Common myeloid progenitor, CD34-positive (primary cell): ENCODE measurements at regions not wholly inside any gene's neighbourhood (a gene's known extent, or its start where the extent isn't known, plus 50 kb on each side); places are given as distances from the start of the nearest gene placed in this dataset.
"Not testable (repeated sequence)": the region's sequence is repeated elsewhere in the genome, so short reads cannot be mapped to it uniquely, and the experiment has no call there.

ENCODE experiments used
- CTCF ChIA-PET: fragments of 350-600 bp; sonication (Branson Sonifier 250); formaldehyde crosslinking; loops from one replicate; lab custom pipeline; 2021; ENCODE audit warnings: antibody characterized with exemption; lab: Charles Lee
- POLR2A ChIA-PET: fragments of 350-600 bp; sonication (Branson Sonifier 250); formaldehyde crosslinking; loops from one replicate; lab custom pipeline; 2021; ENCODE audit warnings: antibody characterized with exemption; lab: Charles Lee
- DNase-seq, 3 donors: peaks; one replicate each; pipeline versions ENCODE4 v3.0.0 to v3.0.0-alpha.2; 2013
- H3K27ac ChIP-seq, 2 experiments: 1 replicate in 1 of 2; 2 replicates in 1 of 2; pipeline ENCODE4 v1.7.0; 2013; ENCODE audit warnings: inconsistent platforms in 2 of 2, low read length in 2 of 2, mild to moderate bottlenecking in 2 of 2, low read depth in 1 of 2, moderate library complexity in 1 of 2; ENCODE audit not compliant: severe bottlenecking in 2 of 2, insufficient read depth in 1 of 2, poor library complexity in 1 of 2
- H3K27me3 ChIP-seq, 5 experiments: replicated peaks in 2 of 5; 1 replicate in 3 of 5; 2 replicates in 2 of 5; pipeline versions ENCODE4 v1.6.1 to v1.7.0; 2013; ENCODE audit warnings: low read length in 4 of 5, mild to moderate bottlenecking in 2 of 5, moderate library complexity in 2 of 5, inconsistent platforms in 1 of 5; ENCODE audit not compliant: insufficient read depth in 5 of 5, control insufficient read depth in 4 of 5
- H3K36me3 ChIP-seq, 4 experiments: 1 replicate in 2 of 4; 2 replicates in 2 of 4; pipeline versions ENCODE4 v1.6.1 to v1.7.0; 2013; ENCODE audit warnings: low read length in 3 of 4, control low read depth in 1 of 4, mild to moderate bottlenecking in 1 of 4; ENCODE audit not compliant: control insufficient read depth in 4 of 4, insufficient read depth in 4 of 4
- H3K4me1 ChIP-seq, 4 experiments: 1 replicate in 3 of 4; 2 replicates in 1 of 4; pipeline versions ENCODE4 v1.6.1 to v1.7.1; 2013; ENCODE audit warnings: low read length in 3 of 4, mild to moderate bottlenecking in 3 of 4, control low read depth in 1 of 4, inconsistent platforms in 1 of 4, moderate library complexity in 1 of 4; ENCODE audit not compliant: control insufficient read depth in 4 of 4, insufficient read depth in 4 of 4; ENCODE audit errors: control extremely low read depth in 1 of 4
- H3K4me3 ChIP-seq, 7 experiments: 1 replicate in 4 of 7; 2 replicates in 3 of 7; pipeline versions ENCODE4 v1.5.1 to v1.7.0; 2013; ENCODE audit warnings: mild to moderate bottlenecking in 7 of 7, low read length in 6 of 7, moderate library complexity in 6 of 7, inconsistent platforms in 2 of 7, low read depth in 2 of 7, control low read depth in 1 of 7; ENCODE audit not compliant: insufficient read depth in 4 of 7, control insufficient read depth in 1 of 7; ENCODE audit errors: extremely low read depth in 1 of 7
- H3K9me3 ChIP-seq, 5 experiments: 1 replicate in 4 of 5; 2 replicates in 1 of 5; pipeline versions ENCODE4 v1.6.1 to v1.7.1; 2013; ENCODE audit warnings: low read length in 4 of 5, mild to moderate bottlenecking in 2 of 5, inconsistent platforms in 1 of 5, low read depth in 1 of 5, moderate library complexity in 1 of 5; ENCODE audit not compliant: control insufficient read depth in 4 of 5, insufficient read depth in 2 of 5; ENCODE audit errors: control extremely low read depth in 1 of 5
- WGBS: methylation state at CpG from one replicate; pipeline ENCODE4 v1.1.5; 2013; ENCODE audit not compliant: insufficient coverage; 5-methylcytosine and 5-hydroxymethylcytosine counted together

DNA sequence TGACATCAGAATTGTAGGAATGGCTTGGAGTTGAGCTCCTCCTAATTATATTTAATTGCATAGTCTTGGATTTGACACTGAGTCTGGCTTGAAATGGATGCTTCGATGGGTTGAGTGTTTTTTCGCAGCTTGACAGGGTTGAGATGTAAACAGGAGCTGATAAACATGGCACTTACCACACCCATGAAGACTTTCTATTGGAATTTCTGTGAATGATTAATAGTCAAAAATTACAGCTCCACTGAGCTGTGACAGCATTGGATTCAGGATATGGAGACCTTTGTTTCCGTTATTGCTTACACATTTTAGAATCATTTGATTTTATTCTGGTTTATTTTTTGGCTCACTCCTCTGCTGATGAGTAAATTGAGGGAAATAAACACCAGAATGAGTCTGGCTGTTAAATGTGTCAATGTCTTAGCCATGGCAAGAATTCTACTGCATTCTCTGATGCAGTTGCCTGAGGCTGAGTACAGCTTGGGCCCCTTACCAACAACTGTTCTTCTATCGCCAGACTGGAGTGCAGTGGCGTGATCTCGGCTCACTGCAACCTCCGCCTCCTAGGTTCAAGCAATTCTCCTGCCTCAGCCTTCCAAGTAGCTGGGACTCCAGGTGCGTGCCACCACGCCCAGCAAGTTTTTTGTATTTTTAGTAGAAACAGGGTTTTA, 128.1 kb upstream of the DOK5 start:
- Histone ChIP-seq H3K9me3 (peaks cover 0 to 2% (median 0%) of the 10 kb centered on the region in 5 experiments), H3K27me3 (no peaks in the 10 kb centered on the region), H3K36me3 (no peaks in the 10 kb centered on the region), H3K27ac (no peak overlapping the region), H3K4me1 (no peaks in the 10 kb centered on the region), H3K4me3 (no peak overlapping the region)
- DNase-seq: no peak
- 96% methylated on average over 8 of the region's 9 CpGs for whole genome bisulfite sequencing
- ChIA-PET POLR2A (no interaction called here), CTCF (no interaction called here)

DNA sequence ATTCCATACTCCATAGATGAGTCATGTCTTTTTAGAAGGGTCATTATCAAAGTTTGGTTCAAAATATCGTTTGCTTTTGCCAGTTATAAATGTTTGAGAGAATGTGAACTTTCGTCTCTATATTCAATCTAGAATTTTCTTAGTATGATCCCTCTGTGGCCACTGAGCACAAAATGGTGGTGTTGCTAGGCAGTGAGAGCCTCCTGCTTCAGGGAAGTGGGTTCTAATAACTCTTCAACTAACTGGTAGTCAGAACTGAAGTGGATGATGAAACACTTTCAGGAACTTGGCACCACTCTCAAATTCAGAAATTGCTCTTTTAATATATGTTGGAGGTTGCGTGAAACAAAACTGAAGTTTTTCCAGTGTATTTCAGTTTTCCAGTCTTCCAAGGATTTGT, 125.0 kb upstream of the DOK5 start:
- ChIA-PET CTCF (no interaction called here), POLR2A (no interaction called here)
- Histone ChIP-seq H3K4me1 (no peaks in the 10 kb centered on the region), H3K27me3 (no peaks in the 10 kb centered on the region), H3K9me3 (peaks cover 0 to 2% (median 0%) of the 10 kb centered on the region in 5 experiments), H3K27ac (no peak overlapping the region), H3K36me3 (no peaks in the 10 kb centered on the region), H3K4me3 (no peak overlapping the region)
- 100% methylated on average over 1 of the region's 3 CpGs for WGBS
- DNase-seq: no peak

DNA sequence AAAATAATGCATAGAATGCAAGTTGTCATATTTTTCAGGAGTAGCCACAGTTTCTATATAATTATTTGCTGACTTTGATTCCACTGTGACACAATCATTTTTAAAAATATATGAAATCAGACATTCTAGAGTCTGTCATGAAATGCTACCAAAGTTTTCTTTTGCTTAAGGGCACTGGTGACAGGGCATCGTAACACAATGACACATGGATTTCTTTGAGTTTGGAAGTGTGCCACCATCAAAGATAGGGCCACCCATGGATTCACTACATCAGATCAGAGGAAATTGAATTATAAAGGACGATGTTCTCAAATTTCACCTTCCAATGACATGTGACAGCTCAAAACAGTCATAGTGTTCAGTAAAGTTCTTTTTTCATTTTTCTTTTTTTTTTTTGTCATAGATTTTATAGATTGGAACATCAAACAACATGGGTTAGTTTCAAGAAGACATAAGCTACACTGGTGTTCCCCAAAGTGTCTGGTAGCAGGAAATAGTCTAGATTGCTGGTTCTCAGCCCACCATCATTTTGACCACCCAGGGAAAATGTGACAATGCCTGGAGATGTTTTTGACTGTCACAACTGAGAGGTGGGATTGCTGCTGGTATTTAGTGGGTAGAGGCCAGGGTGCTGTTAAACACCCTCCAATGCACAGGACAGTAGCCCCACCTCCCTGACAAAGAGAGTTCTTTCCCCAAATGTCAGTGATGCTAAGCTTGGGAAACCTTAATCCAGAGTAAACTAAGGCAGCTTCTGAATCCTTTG, 123.8 kb upstream of the DOK5 start:
- POLR2A ChIA-PET: interaction anchor here (0.6 kb wide), 1 partner anchor 1830 kb away, joined by 3 read pairs; no protein-coding TSS in a partner anchor

DNA sequence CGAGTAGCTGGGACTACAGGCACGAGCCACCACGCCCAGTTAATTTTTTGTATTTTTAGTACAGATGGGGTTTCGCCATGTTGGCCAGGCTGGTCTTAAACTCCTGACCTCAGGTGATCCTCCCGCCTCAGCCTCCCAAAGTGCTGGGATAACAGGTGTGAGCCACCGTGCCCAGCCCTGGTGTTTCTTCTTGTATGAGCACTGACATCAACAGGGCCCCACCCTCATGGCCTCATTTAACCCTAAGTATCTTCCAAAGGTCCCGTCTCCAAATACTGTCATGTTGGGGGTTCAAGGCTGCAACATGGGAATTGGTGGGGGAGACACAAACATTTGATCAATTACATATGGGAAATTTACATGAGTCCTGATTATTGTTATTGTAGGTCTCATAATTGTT, 122.9 kb upstream of the DOK5 start:
- CTCF ChIA-PET, DNase-seq, H3K27me3 ChIP-seq, H3K9me3 ChIP-seq, H3K4me3 ChIP-seq, H3K36me3 ChIP-seq, H3K4me1 ChIP-seq, POLR2A ChIA-PET, H3K27ac ChIP-seq: not testable (repeated sequence)
- WGBS: 100% methylated on average over 5 of the region's 7 CpGs

More for the DNA sequence above, 123.8 kb upstream of the DOK5 start:
- H3K27me3 ChIP-seq: no peaks in the 10 kb centered on the region
- H3K9me3 ChIP-seq: no peaks in the 10 kb centered on the region
- 100% methylated on average over 1 of the region's 2 CpGs for WGBS
- no peaks in the 10 kb centered on the region for H3K36me3 ChIP-seq
- H3K4me3 ChIP-seq: no peak overlapping the region
- CTCF ChIA-PET: interaction anchor here (1.6 kb wide), 1 partner anchor 9 kb away, joined by 3 read pairs; no protein-coding TSS in a partner anchor
- DNase-seq: no peak
- H3K4me1 ChIP-seq: no peaks in the 10 kb centered on the region
- H3K27ac ChIP-seq: no peak overlapping the region

DNA sequence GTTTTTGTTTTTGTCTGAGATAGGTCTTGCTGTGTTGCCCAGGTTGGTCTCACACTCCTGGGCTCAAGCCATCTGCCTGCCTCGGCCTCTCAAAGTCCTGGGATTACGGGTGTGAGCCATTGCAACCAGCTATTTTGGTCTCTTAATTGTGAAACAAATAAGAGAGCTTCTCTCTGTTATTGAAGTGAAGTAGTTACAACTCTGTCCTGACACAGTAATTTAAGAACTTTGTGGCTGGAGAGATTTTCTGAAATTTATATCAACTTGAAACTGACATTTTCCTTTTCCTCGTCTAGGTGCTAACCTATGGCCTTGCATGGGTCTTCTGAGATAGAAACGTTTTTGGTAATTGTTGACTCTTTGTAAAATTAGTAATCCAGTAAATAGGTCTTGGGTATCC, 122.1 kb upstream of the DOK5 start:
- no peak for DNase-seq
- no peak overlapping the region for H3K4me3 ChIP-seq
- H3K4me1 ChIP-seq: no peaks in the 10 kb centered on the region
- H3K9me3 ChIP-seq: no peaks in the 10 kb centered on the region
- POLR2A ChIA-PET: no interaction called here
- H3K36me3 ChIP-seq: no peaks in the 10 kb centered on the region
- peaks cover 0 to 4% (median 0%) of the 10 kb centered on the region in 5 experiments for H3K27me3 ChIP-seq
- CTCF ChIA-PET: no interaction called here
- WGBS: 84% methylated on average over 2 of the region's 4 CpGs
- H3K27ac ChIP-seq: no peak overlapping the region

DNA sequence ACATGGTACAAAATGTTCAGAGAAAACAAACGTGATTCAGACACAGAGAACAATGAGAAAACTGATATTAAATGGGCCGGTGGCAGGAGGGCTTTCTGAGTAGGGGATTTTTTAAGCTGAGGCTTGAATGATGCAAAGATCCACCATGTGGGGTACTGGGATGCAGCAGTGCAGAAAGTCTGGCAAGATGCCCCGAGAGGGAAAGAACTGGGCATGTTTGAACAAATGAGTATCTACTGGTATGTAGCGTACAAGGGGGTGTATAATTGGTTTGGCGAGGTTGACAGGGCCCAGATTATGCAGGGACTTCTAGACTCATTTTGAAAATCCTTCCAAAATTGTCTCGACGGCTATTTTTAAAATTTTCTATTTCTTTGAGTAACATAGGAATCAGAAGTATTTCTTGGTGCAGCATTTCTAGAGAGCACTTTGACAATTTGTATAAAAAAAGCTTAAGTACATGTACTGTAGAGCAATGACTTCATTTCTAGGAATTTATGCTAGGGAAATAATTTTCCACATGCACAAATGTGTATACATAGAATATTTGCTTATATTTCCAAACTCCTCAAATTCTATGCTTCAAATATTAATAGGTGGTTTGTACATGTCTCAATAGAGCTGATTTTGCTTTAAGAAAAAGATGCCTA, 119.6 kb upstream of the DOK5 start:
- WGBS: 97% methylated on average over 7 of the region's 7 CpGs
- ChIA-PET POLR2A (no interaction called here), CTCF (no interaction called here)
- Histone ChIP-seq H3K36me3 (no peaks in the 10 kb centered on the region), H3K27ac (no peak overlapping the region), H3K4me3 (no peak overlapping the region), H3K9me3 (no peaks in the 10 kb centered on the region), H3K4me1 (no peaks in the 10 kb centered on the region), H3K27me3 (peaks cover 0 to 4% (median 0%) of the 10 kb centered on the region in 5 experiments)
- no peak for DNase-seq

DNA sequence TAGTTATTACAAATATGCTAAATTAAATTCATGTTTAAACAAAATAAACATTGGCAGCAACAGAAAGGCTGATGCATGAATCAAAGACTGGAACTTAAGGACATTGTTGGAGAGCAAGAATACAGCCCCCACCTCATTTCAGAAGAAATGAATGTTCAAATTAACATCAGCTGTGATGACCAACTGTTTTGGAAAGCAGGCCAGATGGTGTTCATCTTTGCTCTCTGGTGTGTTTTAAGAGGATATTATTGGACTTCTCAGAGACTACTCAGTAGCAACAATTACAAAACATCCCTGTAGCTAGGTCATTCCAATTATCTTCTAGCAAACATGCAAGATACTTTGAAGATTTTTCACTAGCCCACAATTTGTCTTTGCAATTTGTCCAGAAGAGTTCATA, 118.6 kb upstream of the DOK5 start:
- H3K27me3 ChIP-seq: peaks cover 0 to 4% (median 0%) of the 10 kb centered on the region in 5 experiments
- CTCF ChIA-PET: no interaction called here
- POLR2A ChIA-PET: no interaction called here
- no peaks in the 10 kb centered on the region for H3K4me1 ChIP-seq
- no peak overlapping the region for H3K4me3 ChIP-seq
- no peaks in the 10 kb centered on the region for H3K9me3 ChIP-seq
- DNase-seq: no peak
- no peak overlapping the region for H3K27ac ChIP-seq
- no peaks in the 10 kb centered on the region for H3K36me3 ChIP-seq
